ENCODE measurements at regions not wholly inside any gene's neighbourhood (a gene's known extent, or its start where the extent isn't known, plus 50 kb on each side); places are given as distances from the start of the nearest gene placed in this dataset.
A peak's percentile ranks its signal among the peaks of the same experiment; 100 is the strongest.
"Not testable (repeated sequence)": the region's sequence is repeated elsewhere in the genome, so short reads cannot be mapped to it uniquely, and the experiment has no call there.

DNA sequence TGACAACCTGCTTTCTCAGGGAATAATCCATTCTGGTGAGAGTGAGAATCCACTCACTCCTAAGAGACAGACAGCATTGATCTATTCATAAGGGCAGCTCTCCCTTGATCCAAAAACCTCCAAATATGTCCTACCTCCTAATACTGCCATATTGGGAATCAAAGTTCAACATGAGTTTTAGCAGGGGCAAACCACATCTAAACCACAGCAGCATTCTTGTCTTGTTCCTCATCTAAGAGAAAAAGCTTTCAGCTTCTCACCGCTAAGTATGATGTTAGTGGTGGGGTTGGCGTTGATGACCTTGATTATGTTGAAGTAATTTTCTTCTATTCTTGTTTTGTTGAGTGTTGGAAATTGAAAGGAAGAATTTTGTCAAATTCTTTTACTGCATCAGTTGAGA lies 69.6 kb downstream of the SERTM2 start:
- H3K27ac ChIP-seq (ENCODE audit: low read depth, low read length) = no peak overlapping the region
- H3K4me3 ChIP-seq (ENCODE audit: low read length) = no peak overlapping the region
- WGBS = 100% methylated on average over 2 of the region's 2 CpGs
- H3K36me3 ChIP-seq (ENCODE audit: insufficient read depth, low read length) = no peaks in the 10 kb centered on the region; the same call in 1 of the 2 replicates
- H3K27me3 ChIP-seq (ENCODE audit: insufficient read depth, low read length) = no peaks in the 10 kb centered on the region
- no peaks in the 10 kb centered on the region for H3K4me1 ChIP-seq (ENCODE audit: insufficient read depth, low read length)
- no peaks in the 10 kb centered on the region for H3K9me3 ChIP-seq (ENCODE audit: insufficient read depth, low read depth, low read length)
- H3K9ac ChIP-seq (ENCODE audit: low read depth, low read length) = no peak overlapping the region

DNA sequence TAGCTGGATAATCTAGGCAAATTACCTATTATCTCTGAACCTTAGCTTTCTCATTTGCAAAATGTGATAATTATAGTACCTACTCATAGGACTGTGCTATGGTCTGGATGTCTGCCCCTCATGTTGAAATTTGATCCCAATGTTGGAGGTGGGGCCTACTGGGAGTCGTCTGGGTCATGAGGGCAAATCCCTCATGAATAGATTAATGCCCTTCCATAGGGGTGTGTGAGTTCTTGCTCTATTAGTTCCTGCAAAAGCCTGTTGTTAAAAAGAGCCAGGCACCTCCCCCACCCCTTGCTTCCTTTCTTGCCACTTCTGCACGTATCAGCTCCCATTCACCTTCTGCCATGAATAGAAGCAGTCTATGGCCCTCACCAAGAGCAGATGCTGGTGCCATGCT lies 73.9 kb downstream of the SERTM2 start:
- H3K4me1 ChIP-seq (ENCODE audit: insufficient read depth, low read length) = no peaks in the 10 kb centered on the region
- 17% methylated on average over 2 of the region's 2 CpGs for WGBS
- no peaks in the 10 kb centered on the region for H3K27me3 ChIP-seq (ENCODE audit: insufficient read depth, low read length)
- H3K9me3 ChIP-seq (ENCODE audit: insufficient read depth, low read depth, low read length) = no peaks in the 10 kb centered on the region
- no peak overlapping the region for H3K4me3 ChIP-seq (ENCODE audit: low read length)
- no peak overlapping the region for H3K27ac ChIP-seq (ENCODE audit: low read depth, low read length)
- H3K9ac ChIP-seq (ENCODE audit: low read depth, low read length) = no peak overlapping the region
- peaks cover 12% of the 10 kb centered on the region; the same call in 1 of the 2 replicates for H3K36me3 ChIP-seq (ENCODE audit: insufficient read depth, low read length)

DNA sequence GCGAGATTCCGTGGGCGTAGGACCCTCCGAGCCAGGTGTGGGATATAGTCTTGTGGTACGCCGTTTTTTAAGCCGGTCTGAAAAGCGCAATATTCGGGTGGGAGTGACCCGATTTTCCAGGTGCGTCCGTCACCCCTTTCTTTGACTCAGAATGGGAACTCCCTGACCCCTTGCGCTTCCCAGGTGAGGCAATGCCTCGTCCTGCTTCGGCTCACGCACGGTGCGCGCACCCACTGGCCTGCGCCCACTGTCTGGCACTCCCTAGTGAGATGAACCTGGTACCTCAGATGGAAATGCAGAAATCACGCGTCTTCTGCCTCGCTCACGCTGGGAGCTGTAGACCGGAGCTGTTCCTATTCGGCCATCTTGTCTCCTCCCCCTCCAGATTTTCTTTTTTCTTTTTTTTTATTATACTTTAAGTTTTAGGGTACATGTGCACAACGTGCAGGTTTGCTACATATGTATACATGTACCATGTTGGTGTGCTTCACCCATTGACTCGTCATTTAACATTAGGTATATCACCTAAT lies 83.0 kb downstream of the SERTM2 start:
- not testable (repeated sequence) for H3K27me3 ChIP-seq (ENCODE audit: insufficient read depth, low read length)

DNA sequence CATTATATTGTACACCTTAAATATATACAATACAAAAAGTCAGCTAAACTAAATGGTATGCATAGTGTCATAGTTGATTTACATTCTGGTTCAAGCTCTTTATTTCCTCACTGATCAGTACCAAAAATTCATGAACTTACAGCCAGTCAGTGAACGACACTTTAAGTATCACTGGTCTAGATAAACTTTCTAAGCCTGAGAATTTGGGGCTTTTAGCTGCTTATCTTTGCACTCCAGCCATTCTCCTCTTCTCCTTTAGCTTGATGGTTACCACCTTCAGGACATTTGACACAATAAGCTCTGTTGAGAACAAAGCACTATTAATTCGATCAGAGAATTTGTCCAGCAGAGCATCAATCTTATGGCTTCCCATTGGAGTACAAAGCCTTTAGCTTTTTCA lies 83.0 kb upstream of the ALG13 start:
- H3K4me1 ChIP-seq (ENCODE audit: insufficient read depth, low read length) = no peaks in the 10 kb centered on the region
- H3K27ac ChIP-seq (ENCODE audit: low read depth, low read length) = no peak overlapping the region
- peaks cover 9% of the 10 kb centered on the region; the same call in 1 of the 2 replicates for H3K36me3 ChIP-seq (ENCODE audit: insufficient read depth, low read length)
- 91% methylated on average over 2 of the region's 2 CpGs for WGBS
- no peaks in the 10 kb centered on the region for H3K27me3 ChIP-seq (ENCODE audit: insufficient read depth, low read length)
- H3K9ac ChIP-seq (ENCODE audit: low read depth, low read length) = no peak overlapping the region
- H3K4me3 ChIP-seq (ENCODE audit: low read length) = no peak overlapping the region
- H3K9me3 ChIP-seq (ENCODE audit: insufficient read depth, low read depth, low read length) = no peaks in the 10 kb centered on the region

More for the DNA sequence above, 83.0 kb downstream of the SERTM2 start:
- not testable (repeated sequence) for H3K27ac ChIP-seq (ENCODE audit: low read depth, low read length); H3K4me1 ChIP-seq (ENCODE audit: insufficient read depth, low read length); H3K36me3 ChIP-seq (ENCODE audit: insufficient read depth, low read length); H3K9me3 ChIP-seq (ENCODE audit: insufficient read depth, low read depth, low read length)
- Histone ChIP-seq H3K4me3 (ENCODE audit: low read length) (peak overlapping the region; percentile 42), H3K9ac (ENCODE audit: low read depth, low read length) (peak overlapping the region; percentile 64)
- WGBS = 65% methylated on average over 18 of the region's 28 CpGs

DNA sequence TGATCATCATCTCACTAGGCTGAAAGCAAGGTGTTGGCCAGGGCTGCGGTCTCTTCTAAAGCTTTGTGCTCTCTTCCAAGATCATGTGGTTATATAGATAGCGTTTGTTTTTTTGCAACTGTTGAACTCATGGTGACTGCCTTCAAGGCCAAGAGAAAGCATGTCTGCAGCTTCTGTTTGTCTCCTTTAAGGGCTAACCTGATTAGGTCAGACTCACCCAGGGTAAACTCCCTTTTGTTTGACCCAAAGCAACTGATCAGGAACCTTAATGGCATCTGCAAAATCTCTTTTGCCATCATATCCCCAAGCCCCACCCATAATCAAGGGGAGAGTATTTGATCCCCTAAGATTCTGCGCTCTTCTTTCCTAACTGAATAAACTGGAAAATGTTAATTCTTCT lies 72.2 kb upstream of the ALG13 start:
- no peak overlapping the region for H3K9ac ChIP-seq (ENCODE audit: low read depth, low read length)
- no peaks in the 10 kb centered on the region for H3K36me3 ChIP-seq (ENCODE audit: insufficient read depth, low read length)
- no peaks in the 10 kb centered on the region for H3K9me3 ChIP-seq (ENCODE audit: insufficient read depth, low read depth, low read length)
- no peaks in the 10 kb centered on the region for H3K4me1 ChIP-seq (ENCODE audit: insufficient read depth, low read length)
- 97% methylated on average over 2 of the region's 3 CpGs for WGBS
- no peak overlapping the region for H3K4me3 ChIP-seq (ENCODE audit: low read length)
- H3K27me3 ChIP-seq (ENCODE audit: insufficient read depth, low read length) = no peaks in the 10 kb centered on the region
- no peak overlapping the region for H3K27ac ChIP-seq (ENCODE audit: low read depth, low read length)

DNA sequence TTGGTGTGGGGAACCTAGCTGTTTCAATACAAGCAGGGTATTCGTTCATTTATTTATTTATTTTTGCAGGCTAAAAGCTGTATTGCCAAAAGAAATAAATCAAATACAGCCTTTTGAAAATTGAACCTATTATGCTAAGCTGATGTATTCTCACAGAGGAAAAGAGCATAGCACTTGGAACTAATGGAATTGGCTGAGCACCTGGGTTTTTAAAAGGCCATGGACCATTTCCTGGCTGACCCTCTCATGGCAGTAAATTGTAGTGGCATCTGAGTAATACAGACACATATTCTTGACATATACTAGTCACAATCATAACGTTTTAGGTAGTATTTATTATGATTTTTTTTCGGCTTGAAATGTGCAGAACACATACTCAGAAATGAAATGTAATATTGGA lies 71.8 kb upstream of the ALG13 start:
- H3K36me3 ChIP-seq (ENCODE audit: insufficient read depth, low read length) = no peaks in the 10 kb centered on the region
- no peak overlapping the region for H3K4me3 ChIP-seq (ENCODE audit: low read length)
- H3K4me1 ChIP-seq (ENCODE audit: insufficient read depth, low read length) = no peaks in the 10 kb centered on the region
- H3K27me3 ChIP-seq (ENCODE audit: insufficient read depth, low read length) = no peaks in the 10 kb centered on the region
- no peak overlapping the region for H3K9ac ChIP-seq (ENCODE audit: low read depth, low read length)
- H3K9me3 ChIP-seq (ENCODE audit: insufficient read depth, low read depth, low read length) = no peaks in the 10 kb centered on the region
- no CpG with 5 or more reads among the region's 3 CpGs for WGBS
- H3K27ac ChIP-seq (ENCODE audit: low read depth, low read length) = no peak overlapping the region

DNA sequence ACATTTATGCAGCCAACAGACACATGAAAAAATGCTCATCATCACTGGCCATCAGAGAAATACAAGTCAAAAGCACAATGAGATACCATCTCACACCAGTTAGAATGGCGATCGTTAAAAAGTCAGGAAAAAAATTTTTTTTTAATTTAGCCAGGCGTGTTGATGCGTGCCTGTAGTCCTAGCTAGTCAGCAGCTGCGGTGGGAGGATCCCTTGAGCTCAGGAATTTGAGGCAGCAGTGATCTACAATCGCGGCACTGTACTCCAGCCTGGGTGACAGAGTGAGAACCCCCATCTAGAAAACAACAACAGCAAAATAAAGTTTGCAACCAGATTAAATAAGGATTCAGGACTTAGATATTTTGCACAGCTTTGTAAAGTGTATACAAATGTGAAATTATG lies 65.7 kb upstream of the ALG13 start:
- no peak overlapping the region for H3K27ac ChIP-seq (ENCODE audit: low read depth, low read length)
- no peak overlapping the region for H3K4me3 ChIP-seq (ENCODE audit: low read length)
- H3K36me3 ChIP-seq (ENCODE audit: insufficient read depth, low read length) = no peaks in the 10 kb centered on the region
- H3K27me3 ChIP-seq (ENCODE audit: insufficient read depth, low read length) = no peaks in the 10 kb centered on the region
- H3K4me1 ChIP-seq (ENCODE audit: insufficient read depth, low read length) = no peaks in the 10 kb centered on the region
- no peak overlapping the region for H3K9ac ChIP-seq (ENCODE audit: low read depth, low read length)
- WGBS = 95% methylated on average over 7 of the region's 7 CpGs
- H3K9me3 ChIP-seq (ENCODE audit: insufficient read depth, low read depth, low read length) = no peaks in the 10 kb centered on the region

DNA sequence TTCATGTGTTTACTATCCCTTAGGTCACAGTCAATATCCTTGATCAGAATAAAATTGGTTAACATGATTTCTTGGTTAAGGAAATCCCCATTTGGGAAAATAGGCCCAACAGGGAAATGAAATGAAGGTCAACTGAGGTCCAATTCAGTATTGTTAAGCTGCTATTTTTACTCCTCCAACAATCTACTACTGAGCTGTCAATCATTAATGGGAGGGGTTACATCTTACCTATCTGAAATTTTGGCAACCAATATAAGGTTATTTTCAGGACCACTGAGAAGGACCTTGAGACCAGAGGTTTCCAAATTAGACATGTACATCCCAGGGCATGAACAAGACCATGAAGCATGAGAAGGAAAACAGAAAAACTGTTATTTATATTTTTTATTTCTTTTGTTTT lies 64.2 kb upstream of the ALG13 start:
- no peaks in the 10 kb centered on the region for H3K9me3 ChIP-seq (ENCODE audit: insufficient read depth, low read depth, low read length)
- no peak overlapping the region for H3K9ac ChIP-seq (ENCODE audit: low read depth, low read length)
- H3K27ac ChIP-seq (ENCODE audit: low read depth, low read length) = no peak overlapping the region
- H3K36me3 ChIP-seq (ENCODE audit: insufficient read depth, low read length) = no peaks in the 10 kb centered on the region
- H3K4me3 ChIP-seq (ENCODE audit: low read length) = no peak overlapping the region
- H3K4me1 ChIP-seq (ENCODE audit: insufficient read depth, low read length) = no peaks in the 10 kb centered on the region
- H3K27me3 ChIP-seq (ENCODE audit: insufficient read depth, low read length) = no peaks in the 10 kb centered on the region

DNA sequence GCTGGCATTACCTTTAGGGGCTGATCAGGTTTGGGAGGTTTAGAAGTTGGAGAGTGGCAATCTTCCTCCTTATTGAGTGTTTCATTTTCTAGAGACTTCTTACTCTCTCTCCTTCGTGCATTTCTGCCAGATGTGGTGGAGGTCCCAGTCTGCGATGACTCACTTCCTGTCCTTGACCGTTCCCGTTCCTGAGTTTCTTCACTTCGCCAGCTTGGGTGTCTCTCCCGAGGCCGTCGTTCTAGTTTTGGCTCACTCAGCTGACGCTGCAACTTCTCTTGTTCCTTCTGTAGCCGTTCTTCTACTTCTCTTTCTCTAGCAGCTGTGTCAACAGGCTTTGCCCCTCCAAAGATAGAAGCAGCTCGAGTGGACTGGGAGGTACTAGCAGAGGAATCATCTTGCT lies 60.9 kb upstream of the ALG13 start:
- not testable (repeated sequence) for H3K4me1 ChIP-seq (ENCODE audit: insufficient read depth, low read length); H3K9ac ChIP-seq (ENCODE audit: low read depth, low read length); H3K4me3 ChIP-seq (ENCODE audit: low read length); H3K9me3 ChIP-seq (ENCODE audit: insufficient read depth, low read depth, low read length); H3K27ac ChIP-seq (ENCODE audit: low read depth, low read length); H3K27me3 ChIP-seq (ENCODE audit: insufficient read depth, low read length); H3K36me3 ChIP-seq (ENCODE audit: insufficient read depth, low read length)
- 91% methylated on average over 10 of the region's 11 CpGs for WGBS

DNA sequence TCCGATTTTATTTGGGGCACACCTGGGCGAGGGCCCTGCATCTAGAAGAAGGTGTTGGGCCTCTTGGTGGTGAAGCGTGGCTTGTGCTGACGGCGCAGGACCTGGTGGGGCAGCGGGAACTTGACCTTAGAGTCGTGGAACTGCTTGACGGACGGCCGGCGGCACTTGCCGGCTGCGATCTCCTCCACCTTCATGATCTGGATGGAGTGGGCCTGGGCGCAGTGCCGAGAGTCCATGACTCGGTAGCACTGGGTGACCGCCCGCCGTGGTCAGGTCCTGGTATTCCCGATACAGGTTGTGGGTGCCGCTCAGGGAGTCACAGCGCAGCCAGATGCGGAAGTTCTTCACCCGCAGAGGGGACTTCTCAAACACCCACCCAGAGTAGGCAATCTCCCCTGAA lies 56.8 kb upstream of the ALG13 start:
- 97% methylated on average over 24 of the region's 24 CpGs for WGBS
- no peaks in the 10 kb centered on the region for H3K36me3 ChIP-seq (ENCODE audit: insufficient read depth, low read length)
- H3K4me1 ChIP-seq (ENCODE audit: insufficient read depth, low read length) = no peaks in the 10 kb centered on the region
- no peak overlapping the region for H3K4me3 ChIP-seq (ENCODE audit: low read length)
- no peak overlapping the region for H3K9ac ChIP-seq (ENCODE audit: low read depth, low read length)
- H3K27me3 ChIP-seq (ENCODE audit: insufficient read depth, low read length) = no peaks in the 10 kb centered on the region
- no peaks in the 10 kb centered on the region for H3K9me3 ChIP-seq (ENCODE audit: insufficient read depth, low read depth, low read length)
- no peak overlapping the region for H3K27ac ChIP-seq (ENCODE audit: low read depth, low read length)

DNA sequence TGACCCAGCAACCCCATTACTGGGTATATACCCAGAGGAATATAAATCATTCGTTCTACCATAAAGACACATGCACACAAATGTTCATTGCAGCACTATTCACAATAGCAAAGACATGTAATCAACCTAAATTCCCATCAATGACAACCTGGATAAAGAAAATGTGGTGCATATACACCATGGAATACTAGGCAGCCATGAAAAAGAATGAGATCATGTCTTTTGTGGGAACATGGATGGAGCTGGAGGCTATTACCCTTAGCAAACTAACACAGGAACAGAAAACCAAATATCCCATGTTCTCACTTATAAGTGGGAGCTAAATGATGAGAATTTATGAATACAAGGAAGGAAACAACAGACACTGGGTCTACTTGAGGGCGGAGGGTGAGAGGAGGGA lies 53.7 kb upstream of the ALG13 start:
- not testable (repeated sequence) for H3K27me3 ChIP-seq (ENCODE audit: insufficient read depth, low read length); H3K4me1 ChIP-seq (ENCODE audit: insufficient read depth, low read length); H3K27ac ChIP-seq (ENCODE audit: low read depth, low read length); H3K9me3 ChIP-seq (ENCODE audit: insufficient read depth, low read depth, low read length); H3K9ac ChIP-seq (ENCODE audit: low read depth, low read length); H3K4me3 ChIP-seq (ENCODE audit: low read length); H3K36me3 ChIP-seq (ENCODE audit: insufficient read depth, low read length)
- 77% methylated on average over 2 of the region's 2 CpGs for WGBS

Measured in HUES64 (cell line).